ENCODE measurements at regions not wholly inside any gene's neighbourhood (a gene's known extent, or its start where the extent isn't known, plus 50 kb on each side); places are given as distances from the start of the nearest gene placed in this dataset.

- ATAC-seq (ENCODE audit: low FRiP score) (no peak), DNase-seq (ENCODE audit: low spot score) (no peak)
- TF ChIP-seq CTCF (IDR thresholded peaks at IDR 0.05) = no peak
Observed at GRCh38 chr1:115458426-115459114, 120.5 kb upstream of the NGF start.

- DNase-seq (ENCODE audit: low spot score) (no peak), ATAC-seq (ENCODE audit: low FRiP score) (no peak)
- no peak for TF ChIP-seq CTCF (IDR thresholded peaks at IDR 0.05)
Observed at GRCh38 chr1:115457289-115457688, 119.2 kb upstream of the NGF start.

GRCh38 chr1:115456441-115456961 lies 118.5 kb upstream of the NGF start:
- DNase-seq (ENCODE audit: low spot score) (no peak), ATAC-seq (ENCODE audit: low FRiP score) (no peak)
- no peak for TF ChIP-seq CTCF (IDR thresholded peaks at IDR 0.05)

GRCh38 chr1:115454837-115455511 lies 116.9 kb upstream of the NGF start:
- TF ChIP-seq CTCF (IDR thresholded peaks at IDR 0.05) = no peak
- DNase-seq (ENCODE audit: low spot score) (no peak), ATAC-seq (ENCODE audit: low FRiP score) (no peak)

GRCh38 chr1:115453666-115454065 lies 115.6 kb upstream of the NGF start:
- ATAC-seq (ENCODE audit: low FRiP score) (no peak), DNase-seq (ENCODE audit: low spot score) (no peak)
- TF ChIP-seq CTCF (IDR thresholded peaks at IDR 0.05) = no peak

GRCh38 chr1:115452600-115453329 lies 114.7 kb upstream of the NGF start:
- no peak for TF ChIP-seq CTCF (IDR thresholded peaks at IDR 0.05)
- ATAC-seq (ENCODE audit: low FRiP score) (no peak), DNase-seq (ENCODE audit: low spot score) (no peak)

Data from omental fat pad (tissue), 3 donors.